K562 (cell line): ENCODE measurements at regions not wholly inside any gene's neighbourhood (a gene's known extent, or its start where the extent isn't known, plus 50 kb on each side); places are given as distances from the start of the nearest gene placed in this dataset.

Experiments
- ATAC-seq: fragments of 200-7000 bp; cut with Tn5 transposase; 3 replicates; pipeline ENCODE4 v1.9.1; 2020; ENCODE audit warnings: moderate library complexity
- BruUV-seq: library from RNA; stranded (reverse); fragments of 400-500 nt; replicated peaks from 2 replicates; lab custom pipeline; 2021; lab: Mats Ljungman, UMichigan
- CTCF ChIA-PET: fragments of 300-600 bp; formaldehyde crosslinking; extraction: SDS; loops from one replicate; lab custom pipeline; 2021; ENCODE audit warnings: low intra/inter-chr PET ratio; lab: Yijun Ruan, JAX
- POLR2A ChIA-PET: fragments of 300-600, 350-650 bp; sonication (Branson Sonifier 250); formaldehyde crosslinking; extraction: SDS; loops from one replicate; lab custom pipeline; 2021; ENCODE audit warnings: antibody characterized with exemption, inconsistent platforms; lab: Yijun Ruan, JAX
- DNase-seq, 4 experiments: peaks; one replicate each; pipeline versions ENCODE4 v3.0.0 to v3.0.0-alpha.2; 2011 to 2018; ENCODE audit warnings: low spot score in 3 of 4, mixed read lengths in 3 of 4; ENCODE audit errors: extremely low read depth in 1 of 4
- FAIRE-seq: peaks from 2 replicates; lab custom pipeline; 2011; peaks lifted over from hg19 to GRCh38; lab: Jason Lieb, UNC
- H2AFZ ChIP-seq: 2 replicates; pipeline ENCODE4 v1.6.0; 2011; ENCODE audit warnings: low read depth, low read length, control low read depth, inconsistent platforms
- H3K27ac ChIP-seq: fragments of 200-600 bp; 3 replicates; pipeline ENCODE4 v1.8.0; 2011; ENCODE audit warnings: low read depth, mild to moderate bottlenecking, control low read depth, inconsistent platforms, low read length, moderate library complexity, mixed read lengths; ENCODE audit errors: extremely low read depth
- H3K27me3 ChIP-seq, 2 experiments: fragments of 300-600 bp in 1 of 2; 2 replicates in 1 of 2; 3 replicates in 1 of 2; pipeline versions ENCODE4 v1.6.0 to v1.8.0; 2011; ENCODE audit warnings: inconsistent platforms in 2 of 2, low read length in 2 of 2, mild to moderate bottlenecking in 1 of 2, mixed read lengths in 1 of 2, moderate library complexity in 1 of 2; ENCODE audit not compliant: control insufficient read depth in 2 of 2, insufficient read depth in 2 of 2
- H3K36me3 ChIP-seq: fragments of 300-600 bp; 3 replicates; pipeline ENCODE4 v1.8.0; 2011; ENCODE audit warnings: mild to moderate bottlenecking, low read length, inconsistent platforms; ENCODE audit not compliant: control insufficient read depth, insufficient read depth
- H3K4me1 ChIP-seq, 2 experiments: fragments of 200-600 bp in 1 of 2; replicated peaks in 1 of 2; 2 replicates in 1 of 2; 3 replicates in 1 of 2; pipeline versions ENCODE4 v1.5.1 to v1.8.0; 2011; ENCODE audit warnings: inconsistent platforms in 2 of 2, low read length in 2 of 2, mild to moderate bottlenecking in 1 of 2, mixed read lengths in 1 of 2, moderate library complexity in 1 of 2; ENCODE audit not compliant: control insufficient read depth in 2 of 2, insufficient read depth in 2 of 2
- H3K4me2 ChIP-seq: 2 replicates; pipeline ENCODE4 v1.6.1; 2011; ENCODE audit warnings: low read length, control low read depth, inconsistent platforms, mixed read lengths; ENCODE audit not compliant: insufficient read depth
- H3K4me3 ChIP-seq: fragments of 200-600 bp; sonication (generic), shearing (Covaris generic); 2 replicates; pipeline ENCODE4 v1.5.1; 2016; ENCODE audit warnings: control low read depth, inconsistent platforms
- H3K79me2 ChIP-seq: fragments of 200-600 bp; 3 replicates; pipeline ENCODE4 v1.8.0; 2011; ENCODE audit warnings: low read length, inconsistent platforms; ENCODE audit not compliant: control insufficient read depth, insufficient read depth
- H3K9ac ChIP-seq, 2 experiments: 2 replicates each; pipeline versions ENCODE4 v1.6.0 to v1.6.1; 2011; ENCODE audit warnings: low read depth in 2 of 2, low read length in 2 of 2, control low read depth in 1 of 2, inconsistent platforms in 1 of 2, mild to moderate bottlenecking in 1 of 2, mixed read lengths in 1 of 2; ENCODE audit not compliant: insufficient read depth in 1 of 2
- H3K9me1 ChIP-seq: one replicate; pipeline ENCODE4 v1.6.0; 2011; ENCODE audit warnings: inconsistent platforms, mild to moderate bottlenecking, low read length, moderate library complexity; ENCODE audit not compliant: control insufficient read depth, insufficient read depth
- H3K9me3 ChIP-seq: replicated peaks from 2 replicates; pipeline ENCODE4 v1.5.1; 2011; ENCODE audit warnings: low read depth, low read length, inconsistent platforms; ENCODE audit not compliant: control insufficient read depth, insufficient read depth
- H4K20me1 ChIP-seq: replicated peaks from 2 replicates; pipeline ENCODE4 v1.6.1; 2011; ENCODE audit warnings: low read length, inconsistent platforms, mixed read lengths; ENCODE audit not compliant: control insufficient read depth, insufficient read depth
- BCOR ChIP-seq: fragments of 450-650 bp; IDR thresholded peaks from 2 replicates; pipeline ENCODE4 v1.6.1; 2016
- MBD1 ChIP-seq: fragments of 250-450 bp; sonication (Bioruptor Pico); IDR thresholded peaks from 2 replicates; pipeline ENCODE4 v1.8.0; 2022; ENCODE audit warnings: inconsistent platforms
- MTA1 ChIP-seq: fragments of 450-650 bp; IDR thresholded peaks from 2 replicates; pipeline ENCODE4 v1.6.1; 2017; ENCODE audit warnings: borderline replicate concordance
- NFE2 ChIP-seq: IDR thresholded peaks from 2 replicates; pipeline ENCODE4 v1.6.1; 2014; ENCODE audit warnings: antibody characterized with exemption, low read depth
- NFRKB ChIP-seq: fragments of 450-650 bp; IDR thresholded peaks from 2 replicates; pipeline ENCODE4 v1.6.1; 2016; ENCODE audit warnings: low read depth
- PBX2 ChIP-seq, 2 experiments: IDR thresholded peaks in 1 of 2; conservative IDR thresholded peaks in 1 of 2; 2 replicates each; pipeline ENCODE4 v1.6.1; 2016; ENCODE audit warnings: low read depth in 2 of 2, mild to moderate bottlenecking in 1 of 2, missing compliant biosample characterization in 1 of 2, missing genetic modification characterization in 1 of 2, moderate library complexity in 1 of 2
- POLR2A ChIP-seq: fragments of 450-650 bp; conservative IDR thresholded peaks from 2 replicates; pipeline ENCODE4 v1.6.1; 2016
- RFX7 ChIP-seq: fragments of 250-450 bp; sonication (Bioruptor Pico); IDR thresholded peaks from 2 replicates; pipeline ENCODE4 v1.5.1; 2021; ENCODE audit warnings: mild to moderate bottlenecking
- SIRT6 ChIP-seq: IDR thresholded peaks from one replicate; pipeline ENCODE4 v1.6.1; 2012; ENCODE audit warnings: low read depth, mild to moderate bottlenecking, control low read depth, inconsistent platforms, low read length, moderate library complexity
- SMARCC2 ChIP-seq: fragments of 450-650 bp; IDR thresholded peaks from 2 replicates; pipeline ENCODE4 v1.6.1; 2017; ENCODE audit warnings: antibody characterized with exemption, moderate library complexity, mild to moderate bottlenecking, low read depth
- SOX6 ChIP-seq: fragments of 450-650 bp; IDR thresholded peaks from 2 replicates; pipeline ENCODE4 v1.6.1; 2014; ENCODE audit warnings: mild to moderate bottlenecking
- ZBTB17 ChIP-seq: fragments of 450-650 bp; formaldehyde crosslinking; IDR thresholded peaks from 2 replicates; pipeline ENCODE4 v1.4.0; 2020; ENCODE audit warnings: mild to moderate bottlenecking
- ZBTB43 ChIP-seq: sonication (generic); formaldehyde crosslinking; IDR thresholded peaks from 2 replicates; pipeline ENCODE4 v1.8.0; 2023; ENCODE audit warnings: mild to moderate bottlenecking, missing genetic modification reagents
- WGBS: fragments of 100-300 bp; shearing (Covaris generic); methylation state at CpG from one replicate; pipeline ENCODE4 v1.1.6; 2016; ENCODE audit warnings: low coverage, mixed read lengths; ENCODE audit not compliant: insufficient coverage; ENCODE audit errors: missing lambda C conversion rate; 5-methylcytosine and 5-hydroxymethylcytosine counted together
- in situ Hi-C: fragments of 300-500 bp; cut with MboI; formaldehyde crosslinking; loops from 4 replicates; pipeline ENCODE4 v1.15.0; 2018; ENCODE audit warnings: inconsistent platforms, mixed read lengths
- intact Hi-C: fragments of 100-400 bp; cut with micrococcal nuclease; formaldehyde crosslinking; loops from 2 replicates; pipeline ENCODE4 v1.14.2; 2022

- H3K36me3 ChIP-seq, result no peaks in the 10 kb centered on the region
- 80% methylated on average over 3 of the region's 3 CpGs for WGBS
- no peak overlapping the region for H3K4me3 ChIP-seq
- in situ Hi-C loops, result no loop called here
- intact Hi-C loops, result no loop called here
- TF ChIP-seq SOX6 (no peak), ZBTB43 (CRISPR knock-in tag) (no peak), NFRKB (no peak), BCOR (no peak)
- H2AFZ ChIP-seq, result no peak overlapping the region
- POLR2A ChIA-PET, result interaction anchor here (1.0 to 1.4 kb wide), 3 partner anchors 10 to 68 kb away, joined by 3 read pairs; no protein-coding TSS in a partner anchor
- DNase-seq (no peak), ATAC-seq (no peak), FAIRE-seq (no peak)
- no peaks in the 10 kb centered on the region for H3K9me3 ChIP-seq
- CTCF ChIA-PET, result no interaction called here
- no peaks in the 10 kb centered on the region for H3K27me3 ChIP-seq
- no peaks in the 10 kb centered on the region for H4K20me1 ChIP-seq
- no peak overlapping the region for H3K27ac ChIP-seq
- H3K4me2 ChIP-seq, result no peak overlapping the region
- H3K9ac ChIP-seq, result no peak overlapping the region
- no peaks in the 10 kb centered on the region for H3K4me1 ChIP-seq
- H3K79me2 ChIP-seq, result no peaks in the 10 kb centered on the region
- BruUV-seq, result no TSS peak
- no peaks in the 10 kb centered on the region for H3K9me1 ChIP-seq
Observed at GRCh38 chr2:144621266-144621665, 101.3 kb upstream of the ZEB2 start.

- Histone ChIP-seq H3K9me1 (no peaks in the 10 kb centered on the region), H4K20me1 (no peaks in the 10 kb centered on the region), H3K27me3 (no peaks in the 10 kb centered on the region), H2AFZ (no peak overlapping the region), H3K9me3 (no peaks in the 10 kb centered on the region), H3K27ac (no peak overlapping the region), H3K79me2 (no peaks in the 10 kb centered on the region), H3K4me2 (no peak overlapping the region), H3K36me3 (no peaks in the 10 kb centered on the region), H3K4me1 (no peaks in the 10 kb centered on the region), H3K9ac (no peak overlapping the region), H3K4me3 (no peak overlapping the region)
- no TSS peak for BruUV-seq
- FAIRE-seq (no peak), ATAC-seq (no peak), DNase-seq (no peak)
- POLR2A ChIA-PET, result interaction anchor here (0.9 to 1.4 kb wide), 2 partner anchors 11 to 23 kb away, joined by 3 read pairs; no protein-coding TSS in a partner anchor
- intact Hi-C loops (no loop called here), in situ Hi-C loops (no loop called here)
- 33% methylated on average over 3 of the region's 3 CpGs for WGBS
- CTCF ChIA-PET, result no interaction called here
- TF ChIP-seq SMARCC2, result no peak
- TF ChIP-seq ZBTB17 (CRISPR knock-in tag), result no peak
- no peak for TF ChIP-seq RFX7 (CRISPR knock-in tag)
- TF ChIP-seq MBD1 (CRISPR knock-in tag), result no peak
- TF ChIP-seq NFE2, result no peak
- TF ChIP-seq SIRT6, result no peak
- TF ChIP-seq MTA1, result no peak
- no peak for TF ChIP-seq POLR2A
- TF ChIP-seq PBX2 (CRISPR knock-in tag; IDR thresholded peaks at IDR 0.05; ENCODE audit: low read depth), result no peak
- no peak for TF ChIP-seq PBX2 (tag; conservative IDR thresholded peaks at IDR 0.05; ENCODE audit: low read depth)
Observed at GRCh38 chr2:144619760-144620159, 99.8 kb upstream of the ZEB2 start.
